ENCODE measurements at regions not wholly inside any gene's neighbourhood (a gene's known extent, or its start where the extent isn't known, plus 50 kb on each side); places are given as distances from the start of the nearest gene placed in this dataset.

DNA sequence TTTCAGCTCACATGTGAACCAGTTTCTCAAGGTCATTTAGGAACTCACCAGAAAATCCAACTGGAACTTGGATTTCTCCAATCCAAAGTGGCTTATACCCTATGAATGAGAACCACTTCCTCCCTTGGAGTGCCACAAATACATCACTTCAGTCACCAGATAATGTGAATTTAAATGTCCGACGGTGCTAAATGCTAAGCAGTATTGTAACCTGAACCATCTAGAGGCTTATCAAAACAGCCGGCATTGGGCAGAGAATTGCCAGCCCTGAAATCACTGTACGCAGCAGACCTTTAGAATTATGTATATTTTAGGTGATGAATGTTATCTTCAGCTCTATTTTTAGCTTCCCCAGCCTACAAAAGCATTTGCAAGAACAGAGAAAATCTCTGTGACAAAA is 76.8 kb upstream of the COX20 start:
- no peak overlapping the region for H3K4me3 ChIP-seq
- H3K36me3 ChIP-seq: no peaks in the 10 kb centered on the region
- H3K4me1 ChIP-seq (ENCODE audit: low read depth): peaks cover 13% of the 10 kb centered on the region
- peak in 1 of 2 donors; percentile 65 for DNase-seq (ENCODE audit: low read depth in 1 of 2, low spot score in 1 of 2)
- TF ChIP-seq, protein P1, sequence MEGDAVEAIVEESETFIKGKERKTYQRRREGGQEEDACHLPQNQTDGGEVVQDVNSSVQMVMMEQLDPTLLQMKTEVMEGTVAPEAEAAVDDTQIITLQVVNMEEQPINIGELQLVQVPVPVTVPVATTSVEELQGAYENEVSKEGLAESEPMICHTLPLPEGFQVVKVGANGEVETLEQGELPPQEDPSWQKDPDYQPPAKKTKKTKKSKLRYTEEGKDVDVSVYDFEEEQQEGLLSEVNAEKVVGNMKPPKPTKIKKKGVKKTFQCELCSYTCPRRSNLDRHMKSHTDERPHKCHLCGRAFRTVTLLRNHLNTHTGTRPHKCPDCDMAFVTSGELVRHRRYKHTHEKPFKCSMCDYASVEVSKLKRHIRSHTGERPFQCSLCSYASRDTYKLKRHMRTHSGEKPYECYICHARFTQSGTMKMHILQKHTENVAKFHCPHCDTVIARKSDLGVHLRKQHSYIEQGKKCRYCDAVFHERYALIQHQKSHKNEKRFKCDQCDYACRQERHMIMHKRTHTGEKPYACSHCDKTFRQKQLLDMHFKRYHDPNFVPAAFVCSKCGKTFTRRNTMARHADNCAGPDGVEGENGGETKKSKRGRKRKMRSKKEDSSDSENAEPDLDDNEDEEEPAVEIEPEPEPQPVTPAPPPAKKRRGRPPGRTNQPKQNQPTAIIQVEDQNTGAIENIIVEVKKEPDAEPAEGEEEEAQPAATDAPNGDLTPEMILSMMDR (IDR thresholded peaks at IDR 0.05; ENCODE audit: low read depth, low read length): no peak
- no peaks in the 10 kb centered on the region for H3K27me3 ChIP-seq
- H3K9me3 ChIP-seq (ENCODE audit: low read depth): no peaks in the 10 kb centered on the region
- peak overlapping the region; percentile 79 for H3K27ac ChIP-seq

DNA sequence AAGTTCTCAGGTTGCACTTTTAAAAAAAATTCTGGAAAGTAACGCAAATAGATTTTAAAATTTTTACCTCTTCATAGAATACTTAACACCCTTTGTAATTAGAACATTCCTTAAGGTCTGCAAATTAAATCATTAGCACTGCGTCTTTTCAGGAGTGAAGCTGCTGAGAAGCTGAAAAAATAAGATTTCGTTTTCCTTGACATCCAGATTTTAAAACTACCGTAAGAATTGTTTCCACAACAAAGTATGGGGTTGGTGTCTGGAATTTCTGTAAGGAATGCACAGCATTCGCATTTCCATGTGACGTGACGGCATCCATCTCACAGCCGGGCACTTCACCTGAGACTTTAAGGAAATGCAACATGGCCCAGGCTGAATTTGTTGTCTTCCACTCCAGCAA is 76.3 kb upstream of the COX20 start:
- Histone ChIP-seq H3K4me3 (no peak overlapping the region), H3K27ac (peak overlapping the region; percentile 79), H3K36me3 (no peaks in the 10 kb centered on the region), H3K9me3 (ENCODE audit: low read depth) (no peaks in the 10 kb centered on the region), H3K27me3 (no peaks in the 10 kb centered on the region), H3K4me1 (ENCODE audit: low read depth) (peaks cover 13% of the 10 kb centered on the region)
- DNase-seq (ENCODE audit: low read depth in 1 of 2, low spot score in 1 of 2): peak in 1 of 2 donors; percentile 21
- TF ChIP-seq, protein P1 (IDR thresholded peaks at IDR 0.05; ENCODE audit: low read depth, low read length): no peak

DNA sequence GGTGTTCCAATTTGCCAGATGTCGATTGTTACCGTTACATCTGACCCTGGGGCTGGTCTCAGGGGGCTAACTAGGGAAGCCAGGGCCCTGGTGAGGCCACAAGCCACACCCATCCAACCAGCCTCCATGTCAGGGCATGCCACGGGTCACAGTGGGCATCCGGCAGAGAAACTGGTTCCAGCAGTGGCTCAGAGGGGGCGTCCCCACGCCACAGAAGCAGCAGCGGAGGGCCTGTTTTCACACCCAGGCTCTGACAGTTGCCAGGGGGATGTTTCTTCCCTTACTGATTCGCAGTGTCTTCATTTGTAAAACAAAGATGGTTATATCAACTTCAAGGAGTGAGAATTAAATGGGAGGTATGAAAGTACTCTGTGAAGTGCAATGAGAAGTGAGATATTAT is 75.0 kb upstream of the COX20 start:
- no peaks in the 10 kb centered on the region for H3K27me3 ChIP-seq
- DNase-seq (ENCODE audit: low read depth in 1 of 2, low spot score in 1 of 2): no peak
- H3K4me1 ChIP-seq (ENCODE audit: low read depth): peaks cover 13% of the 10 kb centered on the region
- no peak overlapping the region for H3K4me3 ChIP-seq
- no peak overlapping the region for H3K27ac ChIP-seq
- H3K9me3 ChIP-seq (ENCODE audit: low read depth): no peaks in the 10 kb centered on the region
- TF ChIP-seq, protein P1 (IDR thresholded peaks at IDR 0.05; ENCODE audit: low read depth, low read length): no peak
- no peaks in the 10 kb centered on the region for H3K36me3 ChIP-seq

DNA sequence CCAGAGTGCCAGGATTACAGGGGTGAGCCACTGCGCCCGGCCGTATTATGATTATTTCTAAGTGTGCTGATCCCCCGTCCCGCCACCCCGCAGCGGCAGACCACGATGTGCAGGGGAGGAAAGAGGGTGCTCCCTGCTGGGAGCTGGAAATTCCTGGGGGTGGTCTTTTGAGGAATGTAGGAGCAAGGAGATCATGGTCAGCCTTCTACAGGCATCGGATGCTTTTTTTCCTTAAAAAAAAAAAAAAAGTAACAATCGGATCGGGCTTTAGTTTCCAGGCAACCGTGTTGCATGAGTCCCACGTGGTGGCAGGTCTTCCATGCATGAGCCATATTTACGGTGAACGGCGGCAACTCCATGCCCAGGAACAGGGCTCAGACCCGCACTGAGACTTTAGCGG is 74.2 kb upstream of the COX20 start:
- TF ChIP-seq, protein P1 (IDR thresholded peaks at IDR 0.05; ENCODE audit: low read depth, low read length): no peak
- DNase-seq (ENCODE audit: low read depth in 1 of 2, low spot score in 1 of 2): no peak
- Histone ChIP-seq H3K9me3 (ENCODE audit: low read depth) (no peaks in the 10 kb centered on the region), H3K27ac (no peak overlapping the region), H3K4me1 (ENCODE audit: low read depth) (peaks cover 13% of the 10 kb centered on the region), H3K4me3 (no peak overlapping the region), H3K36me3 (no peaks in the 10 kb centered on the region), H3K27me3 (no peaks in the 10 kb centered on the region)

DNA sequence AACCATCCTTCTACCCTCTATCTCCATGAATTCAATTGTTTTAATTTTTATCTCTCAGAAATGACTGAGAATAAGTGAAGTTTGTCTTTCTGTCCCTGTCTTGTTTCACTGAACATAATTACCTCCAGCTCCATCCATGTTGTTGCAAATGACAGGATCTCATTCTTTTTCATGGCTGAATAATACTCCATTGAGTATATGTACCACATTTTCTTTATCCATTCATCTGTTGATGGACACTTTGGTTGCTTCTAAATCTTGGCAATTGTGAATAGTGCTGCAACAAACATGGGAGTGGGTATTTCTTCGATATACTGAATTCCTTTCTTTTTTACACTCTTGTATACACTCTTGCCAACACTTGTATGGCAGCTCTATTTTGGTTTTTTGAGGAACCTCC is 72.8 kb upstream of the COX20 start:
- TF ChIP-seq, protein P1 (IDR thresholded peaks at IDR 0.05; ENCODE audit: low read depth, low read length): no peak
- no peak overlapping the region for H3K4me3 ChIP-seq
- H3K4me1 ChIP-seq (ENCODE audit: low read depth): peaks cover 13% of the 10 kb centered on the region

DNA sequence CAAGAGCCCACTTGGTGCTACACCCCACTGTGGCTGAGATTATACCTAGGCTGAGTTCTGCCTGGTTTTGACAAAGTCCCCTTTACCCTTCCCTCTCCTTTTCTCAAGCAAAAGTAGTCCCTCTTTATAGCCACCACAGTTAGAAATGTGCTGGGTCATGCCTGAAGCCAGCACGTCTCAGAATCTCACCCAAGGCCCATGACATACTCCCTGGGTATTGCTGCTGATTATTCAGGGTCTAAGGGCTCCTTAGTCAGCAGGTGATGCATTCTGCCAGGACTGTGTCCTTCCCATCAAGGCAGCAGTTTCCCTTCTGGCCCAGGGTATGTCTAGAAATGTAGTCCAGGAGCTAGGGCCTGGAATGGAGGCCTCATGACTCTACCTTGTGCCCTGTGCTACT is 67.3 kb upstream of the COX20 start:
- H3K9me3 ChIP-seq (ENCODE audit: low read depth): no peaks in the 10 kb centered on the region
- no peaks in the 10 kb centered on the region for H3K4me1 ChIP-seq (ENCODE audit: low read depth)
- no peak overlapping the region for H3K27ac ChIP-seq
- no peaks in the 10 kb centered on the region for H3K27me3 ChIP-seq
- H3K36me3 ChIP-seq: no peaks in the 10 kb centered on the region
- TF ChIP-seq, protein P1 (IDR thresholded peaks at IDR 0.05; ENCODE audit: low read depth, low read length): no peak
- no peak overlapping the region for H3K4me3 ChIP-seq
- DNase-seq (ENCODE audit: low read depth in 1 of 2, low spot score in 1 of 2): no peak

More for the DNA sequence above, 72.8 kb upstream of the COX20 start:
- Histone ChIP-seq H3K27ac (no peak overlapping the region), H3K9me3 (ENCODE audit: low read depth) (no peaks in the 10 kb centered on the region), H3K36me3 (no peaks in the 10 kb centered on the region), H3K27me3 (no peaks in the 10 kb centered on the region)
- DNase-seq (ENCODE audit: low read depth in 1 of 2, low spot score in 1 of 2): no peak
